D721Med (cell line): ENCODE measurements at regions not wholly inside any gene's neighbourhood (a gene's known extent, or its start where the extent isn't known, plus 50 kb on each side); places are given as distances from the start of the nearest gene placed in this dataset.
"Not testable (repeated sequence)": the region's sequence is repeated elsewhere in the genome, so short reads cannot be mapped to it uniquely, and the experiment has no call there.

ENCODE experiments used
- DNase-seq: peaks from one replicate; pipeline ENCODE4 v3.0.0; 2011; ENCODE audit warnings: low spot score; ENCODE audit not compliant: insufficient read length
- FAIRE-seq: peaks from 2 replicates; lab custom pipeline; 2011; peaks lifted over from hg19 to GRCh38; lab: Jason Lieb, UNC
- CTCF ChIP-seq: IDR thresholded peaks from 2 replicates; pipeline ENCODE4 v1.5.1; 2012; ENCODE audit warnings: mild to moderate bottlenecking, control low read depth; ENCODE audit not compliant: insufficient read depth; ENCODE audit errors: missing control alignments

- FAIRE-seq (no peak), DNase-seq (no peak)
- TF ChIP-seq CTCF = no peak
These were observed 261.2 kb downstream of the NPHP4 start for GRCh38 chr1:5731110-5731423.

- DNase-seq (no peak), FAIRE-seq (no peak)
- no peak for TF ChIP-seq CTCF
These were observed 261.7 kb downstream of the NPHP4 start for GRCh38 chr1:5730272-5731109.

- TF ChIP-seq CTCF = no peak
- no peak for FAIRE-seq
- DNase-seq = no peak
These were observed 262.5 kb downstream of the NPHP4 start for GRCh38 chr1:5729636-5730145.

- no peak for TF ChIP-seq CTCF
- no peak for DNase-seq
- no peak for FAIRE-seq
These were observed 263.4 kb downstream of the NPHP4 start for GRCh38 chr1:5728663-5729355.

- DNase-seq (no peak), FAIRE-seq (no peak)
- no peak for TF ChIP-seq CTCF
These were observed 264.2 kb downstream of the NPHP4 start for GRCh38 chr1:5727871-5728643.

GRCh38 chr1:5727191-5727590 is 265.0 kb downstream of the NPHP4 start:
- FAIRE-seq = no peak
- no peak for TF ChIP-seq CTCF
- DNase-seq = no peak

GRCh38 chr1:5726586-5727184 is 265.5 kb downstream of the NPHP4 start:
- FAIRE-seq, DNase-seq: not testable (repeated sequence)
